IPS-18c (cell line): ENCODE measurements at regions not wholly inside any gene's neighbourhood (a gene's known extent, or its start where the extent isn't known, plus 50 kb on each side); places are given as distances from the start of the nearest gene placed in this dataset.

Source experiments
- H3K4me3 ChIP-seq: 2 replicates; pipeline ENCODE4 v1.7.0; 2013; ENCODE audit warnings: low read depth, mild to moderate bottlenecking, low read length, moderate library complexity; ENCODE audit not compliant: insufficient read depth
- H3K9me3 ChIP-seq: one replicate; pipeline ENCODE4 v1.6.1; 2013; ENCODE audit warnings: mild to moderate bottlenecking, low read length, moderate library complexity; ENCODE audit not compliant: control insufficient read depth, insufficient read depth

GRCh38 chr6:40973304-40973703, 65.7 kb downstream of the UNC5CL start:
- no peaks in the 10 kb centered on the region for H3K9me3 ChIP-seq
- H3K4me3 ChIP-seq = no peak overlapping the region

- no peak overlapping the region for H3K4me3 ChIP-seq
- H3K9me3 ChIP-seq = no peaks in the 10 kb centered on the region
Observed at GRCh38 chr6:40972814-40973213, 66.2 kb downstream of the UNC5CL start.

- H3K4me3 ChIP-seq = no peak overlapping the region
- H3K9me3 ChIP-seq = no peaks in the 10 kb centered on the region
Observed at GRCh38 chr6:40972190-40972589, 66.8 kb downstream of the UNC5CL start.

- Histone ChIP-seq H3K9me3 (no peaks in the 10 kb centered on the region), H3K4me3 (no peak overlapping the region)
Observed at GRCh38 chr6:40968620-40969164, 70.3 kb downstream of the UNC5CL start.

GRCh38 chr6:40966860-40967259, 72.2 kb downstream of the UNC5CL start:
- Histone ChIP-seq H3K4me3 (no peak overlapping the region), H3K9me3 (no peaks in the 10 kb centered on the region)

- H3K4me3 ChIP-seq = no peak overlapping the region
Observed at GRCh38 chr6:40965046-40965445, 74.0 kb downstream of the UNC5CL start.

GRCh38 chr6:40963019-40963418, 76.0 kb downstream of the UNC5CL start:
- Histone ChIP-seq H3K4me3 (no peak overlapping the region), H3K9me3 (no peaks in the 10 kb centered on the region)

More at GRCh38 chr6:40965046-40965445, 74.0 kb downstream of the UNC5CL start:
- H3K9me3 ChIP-seq = no peaks in the 10 kb centered on the region

- Histone ChIP-seq H3K9me3 (no peaks in the 10 kb centered on the region), H3K4me3 (no peak overlapping the region)
Observed at GRCh38 chr6:40962241-40962640, 76.8 kb downstream of the UNC5CL start.

- Histone ChIP-seq H3K9me3 (no peaks in the 10 kb centered on the region), H3K4me3 (no peak overlapping the region)
Observed at GRCh38 chr6:40961831-40962230, 77.2 kb downstream of the UNC5CL start.

GRCh38 chr6:40960742-40961430, 78.1 kb downstream of the UNC5CL start:
- Histone ChIP-seq H3K9me3 (no peaks in the 10 kb centered on the region), H3K4me3 (no peak overlapping the region)

- no peaks in the 10 kb centered on the region for H3K9me3 ChIP-seq
- no peak overlapping the region for H3K4me3 ChIP-seq
Observed at GRCh38 chr6:40959781-40960327, 79.2 kb downstream of the UNC5CL start.

- no peaks in the 10 kb centered on the region for H3K9me3 ChIP-seq
- H3K4me3 ChIP-seq = no peak overlapping the region
Observed at GRCh38 chr6:40958738-40959137, 80.3 kb downstream of the UNC5CL start.

GRCh38 chr6:40957616-40958492, 81.2 kb downstream of the UNC5CL start:
- Histone ChIP-seq H3K4me3 (no peak overlapping the region), H3K9me3 (no peaks in the 10 kb centered on the region)

- Histone ChIP-seq H3K9me3 (no peaks in the 10 kb centered on the region), H3K4me3 (no peak overlapping the region)
Observed at GRCh38 chr6:40956936-40957335, 82.1 kb downstream of the UNC5CL start.

- Histone ChIP-seq H3K9me3 (no peaks in the 10 kb centered on the region), H3K4me3 (no peak overlapping the region)
Observed at GRCh38 chr6:40955178-40955545, 83.9 kb downstream of the UNC5CL start.

GRCh38 chr6:40954446-40955177, 84.4 kb downstream of the UNC5CL start:
- no peak overlapping the region for H3K4me3 ChIP-seq
- H3K9me3 ChIP-seq = no peaks in the 10 kb centered on the region

GRCh38 chr6:40953486-40953885, 85.5 kb downstream of the UNC5CL start:
- Histone ChIP-seq H3K4me3 (no peak overlapping the region), H3K9me3 (no peaks in the 10 kb centered on the region)
